H1 (cell line): ENCODE measurements at regions not wholly inside any gene's neighbourhood (a gene's known extent, or its start where the extent isn't known, plus 50 kb on each side); places are given as distances from the start of the nearest gene placed in this dataset.

Experiments
- CTCF ChIA-PET: fragments of 300-600 bp; sonication (Branson Sonifier 250); formaldehyde crosslinking; loops from one replicate; lab custom pipeline; 2021; ENCODE audit not compliant: partially characterized antibody; lab: Charles Lee
- POLR2A ChIA-PET: fragments of 300-600 bp; sonication (Branson Sonifier 250); formaldehyde crosslinking; loops from one replicate; lab custom pipeline; 2021; ENCODE audit warnings: inconsistent platforms; ENCODE audit not compliant: partially characterized antibody; lab: Charles Lee
- DNase-seq, 2 experiments: peaks; one replicate each; pipeline versions ENCODE4 v3.0.0 to v3.0.0-alpha.2; 2010 to 2022; ENCODE audit warnings: low spot score in 2 of 2, low read depth in 1 of 2, mixed read lengths in 1 of 2
- FAIRE-seq: peaks from 2 replicates; lab custom pipeline; 2011; peaks lifted over from hg19 to GRCh38; lab: Jason Lieb, UNC
- H2AFZ ChIP-seq: 2 replicates; pipeline ENCODE4 v1.8.1; 2012; ENCODE audit warnings: low read length, inconsistent platforms
- H2AK5ac ChIP-seq: 2 replicates; pipeline ENCODE4 v1.6.1; 2013; ENCODE audit warnings: low read depth, low read length
- H2BK120ac ChIP-seq: replicated peaks from 2 replicates; pipeline ENCODE3; 2013; ENCODE audit warnings: low read depth, low read length, inconsistent platforms
- H2BK12ac ChIP-seq: 2 replicates; pipeline ENCODE4 v1.6.1; 2013; ENCODE audit warnings: low read depth, low read length
- H2BK15ac ChIP-seq: 2 replicates; pipeline ENCODE4 v1.6.1; 2013; ENCODE audit warnings: low read length
- H2BK20ac ChIP-seq: 2 replicates; pipeline ENCODE4 v1.6.1; 2013; ENCODE audit warnings: low read length
- H2BK5ac ChIP-seq: 2 replicates; pipeline ENCODE4 v1.6.1; 2013; ENCODE audit warnings: low read depth, low read length
- H3K14ac ChIP-seq: 2 replicates; pipeline ENCODE4 v1.6.1; 2013; ENCODE audit warnings: inconsistent platforms; ENCODE audit not compliant: insufficient read length
- H3K18ac ChIP-seq: 2 replicates; pipeline ENCODE4 v1.6.1; 2013; ENCODE audit warnings: low read length; ENCODE audit errors: extremely low read depth
- H3K23ac ChIP-seq: 2 replicates; pipeline ENCODE4 v1.6.1; 2013; ENCODE audit warnings: inconsistent platforms; ENCODE audit not compliant: insufficient read length
- H3K23me2 ChIP-seq: 2 replicates; pipeline ENCODE4 v1.6.1; 2013; ENCODE audit warnings: low read depth, low read length
- H3K27ac ChIP-seq: 2 replicates; pipeline ENCODE4 v1.6.1; 2011; ENCODE audit warnings: low read depth, low read length, inconsistent platforms
- H3K27me3 ChIP-seq, 4 experiments: replicated peaks in 1 of 4; 1 replicate in 1 of 4; 2 replicates in 3 of 4; pipeline versions ENCODE4 v1.6.1 to v1.8.1; 2011 to 2013; ENCODE audit warnings: low read length in 3 of 4, mild to moderate bottlenecking in 3 of 4, inconsistent platforms in 2 of 4, mixed read lengths in 2 of 4, moderate library complexity in 1 of 4; ENCODE audit not compliant: control insufficient read depth in 3 of 4, insufficient read depth in 3 of 4; ENCODE audit errors: extremely low read depth in 1 of 4
- H3K36me3 ChIP-seq, 4 experiments: 2 replicates each; pipeline versions ENCODE4 v1.6.1 to v1.8.1; 2011 to 2013; ENCODE audit warnings: mild to moderate bottlenecking in 4 of 4, low read length in 3 of 4, moderate library complexity in 2 of 4, control low read depth in 1 of 4, inconsistent platforms in 1 of 4; ENCODE audit not compliant: insufficient read depth in 4 of 4, control insufficient read depth in 2 of 4
- H3K4ac ChIP-seq: replicated peaks from 2 replicates; pipeline ENCODE3; 2013; ENCODE audit warnings: low read length, low read depth, mixed read lengths, inconsistent platforms; ENCODE audit not compliant: insufficient read length
- H3K4me1 ChIP-seq, 4 experiments: replicated peaks in 1 of 4; 1 replicate in 1 of 4; 2 replicates in 3 of 4; pipeline versions ENCODE4 v1.6.1 to v1.8.1; 2011 to 2013; ENCODE audit warnings: low read length in 3 of 4, inconsistent platforms in 2 of 4, mixed read lengths in 1 of 4; ENCODE audit not compliant: insufficient read depth in 4 of 4, control insufficient read depth in 3 of 4
- H3K4me2 ChIP-seq, 2 experiments: 2 replicates each; pipeline versions ENCODE4 v1.6.1 to v1.8.1; 2011 to 2013; ENCODE audit warnings: low read depth in 2 of 2, low read length in 2 of 2, control low read depth in 1 of 2, inconsistent platforms in 1 of 2, mild to moderate bottlenecking in 1 of 2; ENCODE audit not compliant: insufficient read depth in 1 of 2
- H3K4me3 ChIP-seq, 4 experiments: fragments of 200-600, 300-600 bp in 1 of 4; sonication (generic), shearing (Covaris generic), sonication (Bioruptor Twin) in 1 of 4; 2 replicates each; pipeline versions ENCODE4 v1.5.1 to v1.8.1; 2011 to 2016; ENCODE audit warnings: low read length in 4 of 4, low read depth in 3 of 4, control low read depth in 2 of 4, inconsistent platforms in 2 of 4, mild to moderate bottlenecking in 2 of 4, mixed read lengths in 1 of 4, moderate library complexity in 1 of 4; ENCODE audit not compliant: insufficient read depth in 2 of 4; ENCODE audit errors: extremely low read depth in 1 of 4
- H3K56ac ChIP-seq: replicated peaks from 2 replicates; pipeline ENCODE3; 2013; ENCODE audit warnings: low read depth, mild to moderate bottlenecking, mixed read lengths, low read length, inconsistent platforms; ENCODE audit not compliant: insufficient read length
- H3K79me1 ChIP-seq: 2 replicates; pipeline ENCODE4 v1.6.1; 2013; ENCODE audit warnings: low read depth, low read length, control low read depth
- H3K79me2 ChIP-seq, 2 experiments: 2 replicates each; pipeline versions ENCODE4 v1.6.1 to v1.8.1; 2012 to 2013; ENCODE audit warnings: low read length in 2 of 2, mild to moderate bottlenecking in 2 of 2, inconsistent platforms in 1 of 2; ENCODE audit not compliant: insufficient read depth in 2 of 2, control insufficient read depth in 1 of 2
- H3K9ac ChIP-seq, 4 experiments: replicated peaks in 1 of 4; 1 replicate in 1 of 4; 2 replicates in 3 of 4; pipeline versions ENCODE4 v1.6.1 to v1.8.1; 2011 to 2013; ENCODE audit warnings: low read depth in 3 of 4, low read length in 3 of 4, control low read depth in 2 of 4, mild to moderate bottlenecking in 2 of 4, moderate library complexity in 2 of 4, inconsistent platforms in 1 of 4; ENCODE audit errors: extremely low read depth in 1 of 4
- H3K9me3 ChIP-seq, 2 experiments: 2 replicates each; pipeline versions ENCODE4 v1.6.1 to v1.8.1; 2012 to 2013; ENCODE audit warnings: mild to moderate bottlenecking in 2 of 2, moderate library complexity in 2 of 2, control low read depth in 1 of 2, inconsistent platforms in 1 of 2, low read depth in 1 of 2, low read length in 1 of 2, mixed read lengths in 1 of 2; ENCODE audit not compliant: insufficient read depth in 2 of 2
- H4K20me1 ChIP-seq, 2 experiments: replicated peaks in 1 of 2; 2 replicates each; pipeline versions ENCODE3 to v1.8.1; 2011 to 2013; ENCODE audit warnings: inconsistent platforms in 2 of 2, low read length in 2 of 2, mild to moderate bottlenecking in 1 of 2; ENCODE audit not compliant: insufficient read depth in 2 of 2, control insufficient read depth in 1 of 2
- H4K5ac ChIP-seq: 2 replicates; pipeline ENCODE4 v1.6.1; 2013; ENCODE audit warnings: low read length, low read depth, mixed read lengths, inconsistent platforms; ENCODE audit not compliant: insufficient read length
- H4K8ac ChIP-seq: 2 replicates; pipeline ENCODE4 v1.8.0; 2013; ENCODE audit warnings: mild to moderate bottlenecking, moderate library complexity, low read length, inconsistent platforms; ENCODE audit not compliant: insufficient read depth; ENCODE audit errors: extremely low read depth
- H4K91ac ChIP-seq: replicated peaks from 2 replicates; pipeline ENCODE3; 2013; ENCODE audit warnings: low read length, mixed read lengths, inconsistent platforms; ENCODE audit not compliant: insufficient read length
- E2F6 ChIP-seq: IDR thresholded peaks from 2 replicates; pipeline ENCODE4 v1.6.1; 2012; ENCODE audit warnings: inconsistent platforms
- RXRA ChIP-seq: IDR thresholded peaks from 2 replicates; pipeline ENCODE4 v1.6.1; 2011; ENCODE audit warnings: low read depth, mild to moderate bottlenecking, low read length, moderate library complexity; ENCODE audit not compliant: insufficient read depth

- H3K4me1 ChIP-seq = peaks cover 0 to 7% (median 3%) of the 10 kb centered on the region in 4 experiments; a peak in 2 of 7 replicates
- no peaks in the 10 kb centered on the region for H3K9me3 ChIP-seq
- DNase-seq (peak in 1 of 2 experiments; percentile 2), FAIRE-seq (peak; percentile 36)
- no peak overlapping the region for H2BK15ac ChIP-seq
- no peak overlapping the region for H3K9ac ChIP-seq
- H2AFZ ChIP-seq = no peak overlapping the region
- no peak overlapping the region for H2AK5ac ChIP-seq
- POLR2A ChIA-PET = no interaction called here
- H3K56ac ChIP-seq = no peak overlapping the region
- H3K79me2 ChIP-seq = no peaks in the 10 kb centered on the region
- H3K4me2 ChIP-seq = peak overlapping the region in 1 of 2 experiments; percentile 51; a peak in 1 of 4 replicates
- no peaks in the 10 kb centered on the region for H4K20me1 ChIP-seq
- no peak overlapping the region for H2BK12ac ChIP-seq
- H2BK5ac ChIP-seq = no peak overlapping the region
- H4K8ac ChIP-seq = no peak overlapping the region
- no peak overlapping the region for H3K27ac ChIP-seq
- H4K91ac ChIP-seq = no peak overlapping the region
- peaks cover 0 to 2% (median 0%) of the 10 kb centered on the region in 4 experiments; a peak in 3 of 7 replicates for H3K27me3 ChIP-seq
- H2BK20ac ChIP-seq = no peak overlapping the region
- no peak overlapping the region for H3K4ac ChIP-seq
- H4K5ac ChIP-seq = no peak overlapping the region
- no peak overlapping the region for H3K23ac ChIP-seq
- H3K14ac ChIP-seq = no peak overlapping the region
- no peak overlapping the region for H2BK120ac ChIP-seq
- no peak overlapping the region for H3K18ac ChIP-seq
- H3K23me2 ChIP-seq = no peaks in the 10 kb centered on the region
- H3K79me1 ChIP-seq = no peaks in the 10 kb centered on the region
- no peaks in the 10 kb centered on the region for H3K36me3 ChIP-seq
- CTCF ChIA-PET = interaction anchor here (0.9 kb wide), 1 partner anchor 41 kb away, joined by 4 read pairs; no protein-coding TSS in a partner anchor
- peak overlapping the region in 1 of 4 experiments; percentile 36; a peak in 2 of 8 replicates for H3K4me3 ChIP-seq
- TF ChIP-seq E2F6 = no peak
- TF ChIP-seq RXRA = no peak
Observed at GRCh38 chr13:70394031-70394548, 285.8 kb upstream of the KLHL1 start.
